ENCODE measurements at regions not wholly inside any gene's neighbourhood (a gene's known extent, or its start where the extent isn't known, plus 50 kb on each side); places are given as distances from the start of the nearest gene placed in this dataset.
"Not testable (repeated sequence)": the region's sequence is repeated elsewhere in the genome, so short reads cannot be mapped to it uniquely, and the experiment has no call there.

GRCh38 chr6:164756142-164756541 lies 553.3 kb downstream of the C6orf118 start:
- DNase-seq: no peak
- H3K36me3 Mint-ChIP-seq: no peaks in the 10 kb centered on the region
- no peak for ATAC-seq (ENCODE audit: low read depth in 2 of 2)
- H3K27me3 Mint-ChIP-seq: no peaks in the 10 kb centered on the region
- H3K4me1 Mint-ChIP-seq: no peaks in the 10 kb centered on the region
- peaks cover 0 to 18% (median 7%) of the 10 kb centered on the region in 7 donors for H3K9me3 Mint-ChIP-seq
- H3K27ac Mint-ChIP-seq: no peak overlapping the region
- no peak overlapping the region for H3K4me3 Mint-ChIP-seq

- DNase-seq: no peak
- no peaks in the 10 kb centered on the region for H3K36me3 Mint-ChIP-seq
- no peaks in the 10 kb centered on the region for H3K4me1 Mint-ChIP-seq
- H3K9me3 Mint-ChIP-seq: peaks cover under 1 to 26% (median 9%) of the 10 kb centered on the region in 7 donors
- H3K27ac Mint-ChIP-seq: no peak overlapping the region
- peak overlapping the region in 1 of 8 donors; percentile 44 for H3K4me3 Mint-ChIP-seq
- H3K27me3 Mint-ChIP-seq: no peaks in the 10 kb centered on the region
- no peak for ATAC-seq (ENCODE audit: low read depth in 2 of 2)
Observed at GRCh38 chr6:164753517-164753916, 555.9 kb downstream of the C6orf118 start.

- H3K9me3 Mint-ChIP-seq: peaks cover 2 to 21% (median 13%) of the 10 kb centered on the region in 7 donors
- no peaks in the 10 kb centered on the region for H3K4me1 Mint-ChIP-seq
- ATAC-seq (ENCODE audit: low read depth in 2 of 2) (no peak), DNase-seq (no peak)
- H3K36me3 Mint-ChIP-seq: no peaks in the 10 kb centered on the region
- H3K27ac Mint-ChIP-seq: no peak overlapping the region
- H3K4me3 Mint-ChIP-seq: no peak overlapping the region
- H3K27me3 Mint-ChIP-seq: no peaks in the 10 kb centered on the region
Observed at GRCh38 chr6:164751395-164751794, 558.0 kb downstream of the C6orf118 start.

GRCh38 chr6:164750128-164750527 lies 559.3 kb downstream of the C6orf118 start:
- no peaks in the 10 kb centered on the region for H3K4me1 Mint-ChIP-seq
- H3K4me3 Mint-ChIP-seq: no peak overlapping the region
- ATAC-seq (ENCODE audit: low read depth in 2 of 2) (no peak), DNase-seq (no peak)
- no peaks in the 10 kb centered on the region for H3K27me3 Mint-ChIP-seq
- no peak overlapping the region for H3K27ac Mint-ChIP-seq
- no peaks in the 10 kb centered on the region for H3K36me3 Mint-ChIP-seq
- peaks cover 0 to 22% (median 17%) of the 10 kb centered on the region in 7 donors for H3K9me3 Mint-ChIP-seq

- no peak for DNase-seq
- Mint-ChIP-seq H3K4me3 (no peak overlapping the region), H3K36me3 (no peaks in the 10 kb centered on the region), H3K27me3 (no peaks in the 10 kb centered on the region), H3K4me1 (no peaks in the 10 kb centered on the region), H3K9me3 (peaks cover 0 to 25% (median 20%) of the 10 kb centered on the region in 7 donors), H3K27ac (no peak overlapping the region)
- ATAC-seq (ENCODE audit: low read depth in 2 of 2): no peak
Observed at GRCh38 chr6:164749221-164750064, 560.0 kb downstream of the C6orf118 start.

GRCh38 chr6:164744301-164744700 lies 565.1 kb downstream of the C6orf118 start:
- Mint-ChIP-seq H3K4me1 (no peaks in the 10 kb centered on the region), H3K36me3 (no peaks in the 10 kb centered on the region), H3K4me3 (no peak overlapping the region), H3K27me3 (no peaks in the 10 kb centered on the region), H3K9me3 (peaks cover 8 to 35% (median 19%) of the 10 kb centered on the region in 7 donors), H3K27ac (no peak overlapping the region)
- DNase-seq: no peak
- no peak for ATAC-seq (ENCODE audit: low read depth in 2 of 2)

- H3K27me3 Mint-ChIP-seq: no peaks in the 10 kb centered on the region
- no peak overlapping the region for H3K27ac Mint-ChIP-seq
- peaks cover 10 to 34% (median 13%) of the 10 kb centered on the region in 7 donors for H3K9me3 Mint-ChIP-seq
- no peaks in the 10 kb centered on the region for H3K4me1 Mint-ChIP-seq
- H3K36me3 Mint-ChIP-seq: no peaks in the 10 kb centered on the region
- DNase-seq (no peak), ATAC-seq (ENCODE audit: low read depth in 2 of 2) (no peak)
- no peak overlapping the region for H3K4me3 Mint-ChIP-seq
Observed at GRCh38 chr6:164741938-164742451, 567.4 kb downstream of the C6orf118 start.

- ATAC-seq (ENCODE audit: low read depth in 2 of 2): not testable (repeated sequence)
Observed at GRCh38 chr6:164736090-164736489, 573.3 kb downstream of the C6orf118 start.

GRCh38 chr6:164731539-164731938 lies 577.9 kb downstream of the C6orf118 start:
- H3K27ac Mint-ChIP-seq: no peak overlapping the region
- no peaks in the 10 kb centered on the region for H3K4me1 Mint-ChIP-seq
- no peak overlapping the region for H3K4me3 Mint-ChIP-seq
- no peaks in the 10 kb centered on the region for H3K27me3 Mint-ChIP-seq
- ATAC-seq (ENCODE audit: low read depth in 2 of 2) (no peak), DNase-seq (no peak)
- H3K36me3 Mint-ChIP-seq: no peaks in the 10 kb centered on the region
- H3K9me3 Mint-ChIP-seq: peaks cover 5 to 13% (median 9%) of the 10 kb centered on the region in 7 donors

More at GRCh38 chr6:164736090-164736489, 573.3 kb downstream of the C6orf118 start:
- not testable (repeated sequence) for H3K36me3 Mint-ChIP-seq, H3K4me1 Mint-ChIP-seq, DNase-seq, H3K4me3 Mint-ChIP-seq, H3K27ac Mint-ChIP-seq, H3K27me3 Mint-ChIP-seq
- H3K9me3 Mint-ChIP-seq: peaks cover 4 to 21% (median 12%) of the 10 kb centered on the region in 7 donors

GRCh38 chr6:164721460-164721859 lies 587.9 kb downstream of the C6orf118 start:
- Mint-ChIP-seq H3K27ac (no peak overlapping the region), H3K27me3 (no peaks in the 10 kb centered on the region), H3K4me1 (no peaks in the 10 kb centered on the region), H3K36me3 (no peaks in the 10 kb centered on the region), H3K4me3 (no peak overlapping the region), H3K9me3 (peaks cover 7 to 33% (median 11%) of the 10 kb centered on the region in 7 donors)
- ATAC-seq (ENCODE audit: low read depth in 2 of 2) (no peak), DNase-seq (no peak)

- Mint-ChIP-seq H3K9me3 (peaks cover 0 to 13% (median 6%) of the 10 kb centered on the region in 7 donors), H3K27me3 (no peaks in the 10 kb centered on the region), H3K36me3 (no peaks in the 10 kb centered on the region), H3K4me1 (no peaks in the 10 kb centered on the region), H3K4me3 (no peak overlapping the region), H3K27ac (no peak overlapping the region)
- no peak for DNase-seq
- ATAC-seq (ENCODE audit: low read depth in 2 of 2): no peak
Observed at GRCh38 chr6:164700497-164700896, 608.9 kb downstream of the C6orf118 start.

GRCh38 chr6:164695896-164696295 lies 613.5 kb downstream of the C6orf118 start:
- no peaks in the 10 kb centered on the region for H3K36me3 Mint-ChIP-seq
- no peaks in the 10 kb centered on the region for H3K4me1 Mint-ChIP-seq
- no peak overlapping the region for H3K4me3 Mint-ChIP-seq
- DNase-seq: no peak
- H3K9me3 Mint-ChIP-seq: peaks cover 0 to 16% (median 5%) of the 10 kb centered on the region in 7 donors
- H3K27me3 Mint-ChIP-seq: no peaks in the 10 kb centered on the region
- ATAC-seq (ENCODE audit: low read depth in 2 of 2): no peak
- no peak overlapping the region for H3K27ac Mint-ChIP-seq

GRCh38 chr6:164694386-164694785 lies 615.0 kb downstream of the C6orf118 start:
- Mint-ChIP-seq H3K4me3 (no peak overlapping the region), H3K27ac (no peak overlapping the region), H3K4me1 (no peaks in the 10 kb centered on the region), H3K27me3 (no peaks in the 10 kb centered on the region), H3K36me3 (no peaks in the 10 kb centered on the region), H3K9me3 (peaks cover 0 to 16% (median 5%) of the 10 kb centered on the region in 7 donors)
- DNase-seq: no peak
- ATAC-seq (ENCODE audit: low read depth in 2 of 2): no peak

GRCh38 chr6:164693944-164694343 lies 615.5 kb downstream of the C6orf118 start:
- H3K36me3 Mint-ChIP-seq: no peaks in the 10 kb centered on the region
- no peak overlapping the region for H3K27ac Mint-ChIP-seq
- H3K4me3 Mint-ChIP-seq: no peak overlapping the region
- DNase-seq: no peak
- H3K9me3 Mint-ChIP-seq: peaks cover 0 to 16% (median 5%) of the 10 kb centered on the region in 7 donors
- H3K27me3 Mint-ChIP-seq: no peaks in the 10 kb centered on the region
- no peak for ATAC-seq (ENCODE audit: low read depth in 2 of 2)
- no peaks in the 10 kb centered on the region for H3K4me1 Mint-ChIP-seq
